ENCODE measurements at regions not wholly inside any gene's neighbourhood (a gene's known extent, or its start where the extent isn't known, plus 50 kb on each side); places are given as distances from the start of the nearest gene placed in this dataset.

GRCh38 chr3:67087788-67088187, 89.7 kb downstream of the KBTBD8 start:
- TF ChIP-seq CTCF (IDR thresholded peaks at IDR 0.05) (no peak), POLR2A (IDR thresholded peaks at IDR 0.05) (no peak)
